Heart left ventricle (tissue), 16 donors: ENCODE measurements at regions not wholly inside any gene's neighbourhood (a gene's known extent, or its start where the extent isn't known, plus 50 kb on each side); places are given as distances from the start of the nearest gene placed in this dataset.
"Not testable (repeated sequence)": the region's sequence is repeated elsewhere in the genome, so short reads cannot be mapped to it uniquely, and the experiment has no call there.

Experiments
- ATAC-seq, 4 donors: fragments of 200-7000 bp; cut with Tn5 transposase; one replicate each; pipeline ENCODE4 v1.9.1; 2020 to 2022; ENCODE audit warnings: moderate library complexity in 4 of 4, mild to moderate bottlenecking in 3 of 4, moderate number of reproducible peaks in 1 of 4
- DNase-seq, 5 donors: peaks; one replicate each; pipeline ENCODE4 v3.0.0-alpha.2; 2020
- H3K27ac ChIP-seq, 12 donors: fragments of 200-600 bp; sonication (generic) in 4 of 12; one replicate each; pipeline versions ENCODE4 v1.5.0 to v1.8.0; 2016 to 2022; ENCODE audit warnings: mild to moderate bottlenecking in 2 of 12
- H3K27me3 ChIP-seq, 9 donors: fragments of 200-600 bp; sonication (generic) in 2 of 9; one replicate each; pipeline versions ENCODE4 v1.5.1 to v1.8.0; 2016 to 2022; ENCODE audit warnings: mild to moderate bottlenecking in 3 of 9
- H3K36me3 ChIP-seq, 9 donors: fragments of 200-600 bp; sonication (generic) in 2 of 9; one replicate each; pipeline versions ENCODE4 v1.5.0 to v1.8.0; 2018 to 2022; ENCODE audit warnings: mild to moderate bottlenecking in 2 of 9
- H3K4me1 ChIP-seq, 12 donors: fragments of 200-600 bp; sonication (generic) in 4 of 12; one replicate each; pipeline versions ENCODE4 v1.5.0 to v1.8.0; 2016 to 2022; ENCODE audit warnings: mild to moderate bottlenecking in 3 of 12
- H3K4me3 ChIP-seq, 12 donors: fragments of 200-600 bp; sonication (generic) in 4 of 12; one replicate each; pipeline versions ENCODE4 v1.5.0 to v1.8.0; 2017 to 2022; ENCODE audit warnings: mild to moderate bottlenecking in 9 of 12, moderate library complexity in 4 of 12
- H3K9me3 ChIP-seq, 12 donors: fragments of 200-600 bp; sonication (generic) in 4 of 12; one replicate each; pipeline versions ENCODE4 v1.5.0 to v1.8.0; 2016 to 2022; ENCODE audit warnings: mild to moderate bottlenecking in 1 of 12
- CTCF ChIP-seq, 12 donors: fragments of 200-600 bp; sonication (generic) in 4 of 12; IDR thresholded peaks; one replicate each; pipeline versions ENCODE4 v1.5.0 to v1.8.0; 2018 to 2022; ENCODE audit warnings: antibody characterized with exemption in 12 of 12, mild to moderate bottlenecking in 5 of 12
- POLR2A ChIP-seq, 2 donors: fragments of 450-650 bp; IDR thresholded peaks; one replicate each; pipeline ENCODE4 v1.6.1; 2017; ENCODE audit warnings: antibody characterized with exemption in 2 of 2, mild to moderate bottlenecking in 2 of 2, moderate library complexity in 2 of 2
- WGBS, 4 donors: extraction: QIAGEN DNeasy Blood & Tissue Kit in 2 of 4; methylation state at CpG; one replicate each; pipeline versions ENCODE4 v1.1.5 to v1.1.7; 2013 to 2018; 5-methylcytosine and 5-hydroxymethylcytosine counted together
- intact Hi-C, 10 donors: fragments of 100-400 bp; cut with DNase I; formaldehyde crosslinking; loops; one replicate each; pipeline versions ENCODE4 v1.11.1 to v1.14.2; 2022
- donor health status: ischemic (EF 13 %, LVEDD 7.1; RV severe dilation, severe dysfunction).
- donor health status: healthy with polysubstance abuse.
- donor health status: DM: no; HTN: yes; CAD: no.
- donor health status: DM: no; HTN: no; CAD: no.
- donor health status: ischemic (EF 25% LVEDD 6.9; RV normal size, moderate dysfunction).
- donor health status: ischemic (EF 25% LVEDD 5.7; RV mildly dilated, moderate dysfunction).
- donor health status: healthy.
- donor health status: DM: yes; HTN: yes; CAD: no.
- donor health status: ischemic (EF 35%, LVEDD 5.7; RV mildly dilated, moderate dysfunction).
- donor health status: nonischemic (EF 11% LVEDD 7.7; RV severe dilation, severe dysfunction).
- donor health status: DM: yes; HTN: yes; CAD: no.
- donor health status: PGD.
- donor health status: ischemic (EF 29% LVEDD 5.4; RV normal size, mild dysfunction).
- donor health status: nonischemic (EF 23%, LVEDD 6.1; RV moderate dilation, normal function).

DNA sequence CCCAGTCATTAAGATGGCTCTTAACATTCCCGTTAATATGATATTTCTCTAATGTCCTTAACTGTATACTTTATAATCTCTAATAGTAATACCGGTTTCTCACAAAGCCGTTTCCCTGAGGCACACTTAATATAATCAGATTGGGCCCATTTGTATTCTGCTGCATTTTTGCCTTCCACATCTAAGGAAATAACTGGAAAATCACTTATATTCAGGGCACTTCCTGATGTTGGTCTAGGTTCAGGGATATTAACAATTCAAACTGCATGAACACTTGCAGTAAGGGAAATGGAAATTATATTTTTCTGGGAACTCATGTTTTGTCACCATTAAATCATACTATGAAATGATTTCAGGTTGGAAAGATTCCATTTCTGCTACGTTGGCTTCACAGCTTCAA, 119.8 kb downstream of the TPR start:
- Histone ChIP-seq H3K9me3 (peaks cover 0 to 5% (median 0%) of the 10 kb centered on the region in 12 donors), H3K4me1 (no peaks in the 10 kb centered on the region), H3K36me3 (no peaks in the 10 kb centered on the region), H3K4me3 (no peak overlapping the region), H3K27me3 (no peaks in the 10 kb centered on the region), H3K27ac (peak overlapping the region in 3 of 12 donors; percentile 6 to 37 (median 25))
- no peak for TF ChIP-seq POLR2A (IDR thresholded peaks at IDR 0.05)
- WGBS, 4 donors = 59 to 70% (median 59%) methylated on average over 4 of the region's 4 CpGs
- DNase-seq = no peak
- intact Hi-C loops = no loop called here
- ATAC-seq = no peak

GRCh38 chr1:186250529-186250928, 124.5 kb downstream of the TPR start:
- intact Hi-C loops = no loop called here
- no peak for DNase-seq
- WGBS, 4 donors = 90 to 95% (median 94%) methylated on average over 1 of the region's 1 CpG
- no peak overlapping the region for H3K4me3 ChIP-seq
- H3K4me1 ChIP-seq = no peaks in the 10 kb centered on the region
- peaks cover 0 to 14% (median 0%) of the 10 kb centered on the region in 12 donors for H3K9me3 ChIP-seq
- H3K36me3 ChIP-seq = no peaks in the 10 kb centered on the region
- TF ChIP-seq POLR2A (IDR thresholded peaks at IDR 0.05) (no peak), CTCF (IDR thresholded peaks at IDR 0.05) (no peak)
- no peaks in the 10 kb centered on the region for H3K27me3 ChIP-seq
- no peak for ATAC-seq
- no peak overlapping the region for H3K27ac ChIP-seq

DNA sequence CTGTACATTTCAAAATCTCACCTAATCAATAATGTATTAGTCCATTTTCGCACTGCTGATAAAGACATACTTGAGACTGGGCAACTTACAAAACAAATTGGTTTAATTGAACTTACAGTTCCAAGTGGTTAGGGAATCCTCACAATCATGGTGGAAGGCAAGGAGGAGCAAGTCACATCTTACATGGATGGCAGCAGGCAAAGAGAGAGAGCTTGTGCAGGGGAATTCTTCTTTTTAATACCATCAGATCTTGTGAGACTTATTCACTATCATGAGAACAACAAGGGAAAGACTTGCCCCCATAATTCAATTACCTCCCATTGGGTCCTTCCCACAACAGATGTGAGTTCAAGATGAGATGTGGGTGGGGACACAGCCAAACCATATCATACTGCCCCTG, 126.4 kb downstream of the TPR start:
- H3K36me3 ChIP-seq, ATAC-seq, H3K27ac ChIP-seq, H3K27me3 ChIP-seq, intact Hi-C loops, H3K4me1 ChIP-seq, DNase-seq, H3K4me3 ChIP-seq: not testable (repeated sequence)
- H3K9me3 ChIP-seq = peaks cover 0 to 14% (median 0%) of the 10 kb centered on the region in 12 donors
- WGBS, 4 donors = 0 to 44% (median 16%) methylated on average over 1 of the region's 1 CpG

GRCh38 chr1:186244825-186245224, 130.2 kb downstream of the TPR start:
- Histone ChIP-seq H3K4me1 (no peaks in the 10 kb centered on the region), H3K27me3 (no peaks in the 10 kb centered on the region), H3K36me3 (no peaks in the 10 kb centered on the region), H3K9me3 (peaks cover 0 to 5% (median 0%) of the 10 kb centered on the region in 12 donors), H3K27ac (no peak overlapping the region), H3K4me3 (no peak overlapping the region)
- ATAC-seq (no peak), DNase-seq (peak in 1 of 5 donors; percentile 24)
- intact Hi-C loops = no loop called here
- TF ChIP-seq CTCF (IDR thresholded peaks at IDR 0.05) = peak in 1 of 12 donors; percentile 14
- TF ChIP-seq POLR2A (IDR thresholded peaks at IDR 0.05) = no peak
- 52 to 82% (median 61%) methylated on average over 6 of the region's 6 CpGs for WGBS, 4 donors
